ENCODE measurements at regions not wholly inside any gene's neighbourhood (a gene's known extent, or its start where the extent isn't known, plus 50 kb on each side); places are given as distances from the start of the nearest gene placed in this dataset.

- TF ChIP-seq POLR2AphosphoS5 (IDR thresholded peaks at IDR 0.05; ENCODE audit: low read depth, low read length) (no peak), POLR2A (IDR thresholded peaks at IDR 0.05; ENCODE audit: low read depth, low read length) (no peak)
Observed at GRCh38 chr3:107271787-107272387, 105.4 kb upstream of the CCDC54 start.

Data from GM12892 (cell line).